ENCODE measurements at regions not wholly inside any gene's neighbourhood (a gene's known extent, or its start where the extent isn't known, plus 50 kb on each side); places are given as distances from the start of the nearest gene placed in this dataset.

- no peak for DNase-seq
These were observed 51.4 kb downstream of the MARCHF4 start for GRCh38 chr2:216320852-216321251.

- DNase-seq, result no peak
These were observed 52.5 kb downstream of the MARCHF4 start for GRCh38 chr2:216319771-216320170.

GRCh38 chr2:216318521-216318874 is 53.8 kb downstream of the MARCHF4 start:
- DNase-seq, result no peak

GRCh38 chr2:216317831-216318520 is 54.3 kb downstream of the MARCHF4 start:
- DNase-seq, result no peak

- no peak for DNase-seq
These were observed 55.5 kb downstream of the MARCHF4 start for GRCh38 chr2:216316743-216317142.

GRCh38 chr2:216315802-216316603 is 56.3 kb downstream of the MARCHF4 start:
- no peak for DNase-seq

- no peak for DNase-seq
These were observed 59.8 kb downstream of the MARCHF4 start for GRCh38 chr2:216312441-216312840.

GRCh38 chr2:216308576-216308975 is 63.7 kb downstream of the MARCHF4 start:
- DNase-seq, result peak; percentile 39

GRCh38 chr2:216307496-216307895 is 64.8 kb downstream of the MARCHF4 start:
- no peak for DNase-seq

- no peak for DNase-seq
These were observed 65.4 kb downstream of the MARCHF4 start for GRCh38 chr2:216306868-216307267.

- DNase-seq, result no peak
These were observed 66.7 kb downstream of the MARCHF4 start for GRCh38 chr2:216305574-216305973.

GRCh38 chr2:216302981-216303676 is 69.2 kb downstream of the MARCHF4 start:
- no peak for DNase-seq

- no peak for DNase-seq
These were observed 71.4 kb downstream of the MARCHF4 start for GRCh38 chr2:216300906-216301305.

- no peak for DNase-seq
These were observed 72.7 kb downstream of the MARCHF4 start for GRCh38 chr2:216299588-216299987.

GRCh38 chr2:216298719-216299495 is 73.4 kb downstream of the MARCHF4 start:
- no peak for DNase-seq

- DNase-seq, result no peak
These were observed 75.4 kb downstream of the MARCHF4 start for GRCh38 chr2:216296856-216297255.

- no peak for DNase-seq
These were observed 78.0 kb downstream of the MARCHF4 start for GRCh38 chr2:216294305-216294704.

- DNase-seq, result no peak
These were observed 78.4 kb downstream of the MARCHF4 start for GRCh38 chr2:216293883-216294282.

- DNase-seq, result no peak
These were observed 79.4 kb downstream of the MARCHF4 start for GRCh38 chr2:216292886-216293301.

- DNase-seq, result no peak
These were observed 79.8 kb downstream of the MARCHF4 start for GRCh38 chr2:216292475-216292874.

- no peak for DNase-seq
These were observed 82.8 kb downstream of the MARCHF4 start for GRCh38 chr2:216289470-216289869.

- no peak for DNase-seq
These were observed 85.0 kb downstream of the MARCHF4 start for GRCh38 chr2:216287251-216287650.

GRCh38 chr2:216286616-216287231 is 85.6 kb downstream of the MARCHF4 start:
- no peak for DNase-seq
